CD14-positive monocyte (primary cell): ENCODE measurements at regions not wholly inside any gene's neighbourhood (a gene's known extent, or its start where the extent isn't known, plus 50 kb on each side); places are given as distances from the start of the nearest gene placed in this dataset.

ENCODE experiments used
- DNase-seq, 3 donors: peaks; one replicate each; pipeline ENCODE4 v3.0.0-alpha.2; 2011 to 2022
- H2AFZ ChIP-seq: 2 replicates; pipeline ENCODE4 v1.6.0; 2012; ENCODE audit warnings: mild to moderate bottlenecking, low read depth, low read length, inconsistent platforms; ENCODE audit not compliant: insufficient read depth, poor library complexity, severe bottlenecking
- H3K27ac ChIP-seq, 2 donors: 1 replicate in 1 of 2; 2 replicates in 1 of 2; pipeline ENCODE4 v1.5.1; 2012 to 2013; ENCODE audit warnings: low read length in 2 of 2, control low read depth in 1 of 2, inconsistent platforms in 1 of 2, low read depth in 1 of 2, mild to moderate bottlenecking in 1 of 2
- H3K27me3 ChIP-seq, 2 donors: one replicate each; pipeline versions ENCODE4 v1.6.0 to v1.6.1; 2011 to 2013; ENCODE audit warnings: low read length in 2 of 2; ENCODE audit not compliant: control insufficient read depth in 2 of 2, insufficient read depth in 2 of 2
- H3K36me3 ChIP-seq, 2 donors: replicated peaks in 1 of 2; 1 replicate in 1 of 2; 2 replicates in 1 of 2; pipeline versions ENCODE4 v1.5.1 to v1.6.1; 2012 to 2013; ENCODE audit warnings: low read length in 2 of 2, control low read depth in 1 of 2, inconsistent platforms in 1 of 2, mild to moderate bottlenecking in 1 of 2; ENCODE audit not compliant: insufficient read depth in 2 of 2, control insufficient read depth in 1 of 2
- H3K4me1 ChIP-seq, 2 donors: 1 replicate in 1 of 2; 2 replicates in 1 of 2; pipeline versions ENCODE4 v1.5.1 to v1.6.1; 2012 to 2013; ENCODE audit warnings: low read length in 2 of 2, control low read depth in 1 of 2, inconsistent platforms in 1 of 2, mild to moderate bottlenecking in 1 of 2, moderate library complexity in 1 of 2; ENCODE audit not compliant: insufficient read depth in 2 of 2, control insufficient read depth in 1 of 2
- H3K4me2 ChIP-seq: replicated peaks from 2 replicates; pipeline ENCODE3; 2012; ENCODE audit warnings: low read length, moderate library complexity, mild to moderate bottlenecking; ENCODE audit not compliant: poor library complexity, severe bottlenecking; ENCODE audit errors: extremely low read depth
- H3K4me3 ChIP-seq, 3 experiments: fragments of 200-600 bp in 1 of 3; sonication (generic) in 1 of 3; replicated peaks in 1 of 3; 1 replicate in 2 of 3; 2 replicates in 1 of 3; pipeline ENCODE4 v1.5.1; 2011 to 2013; ENCODE audit warnings: low read length in 3 of 3, mild to moderate bottlenecking in 3 of 3, control low read depth in 2 of 3, low read depth in 2 of 3, inconsistent platforms in 1 of 3, moderate library complexity in 1 of 3
- H3K79me2 ChIP-seq: 2 replicates; pipeline ENCODE4 v1.6.0; 2012; ENCODE audit warnings: mild to moderate bottlenecking, control low read depth, inconsistent platforms, low read length, moderate library complexity; ENCODE audit not compliant: insufficient read depth
- H3K9ac ChIP-seq: 2 replicates; pipeline ENCODE4 v1.6.0; 2017; ENCODE audit warnings: low read length, mild to moderate bottlenecking; ENCODE audit not compliant: insufficient read depth, poor library complexity, severe bottlenecking
- H3K9me3 ChIP-seq, 2 donors: replicated peaks in 1 of 2; 1 replicate in 1 of 2; 2 replicates in 1 of 2; pipeline versions ENCODE4 v1.5.1 to v1.6.1; 2012 to 2013; ENCODE audit warnings: low read length in 2 of 2, control low read depth in 1 of 2; ENCODE audit not compliant: control insufficient read depth in 1 of 2, insufficient read depth in 1 of 2
- H4K20me1 ChIP-seq: 2 replicates; pipeline ENCODE4 v1.6.0; 2012; ENCODE audit warnings: mild to moderate bottlenecking, low read length, control low read depth, moderate library complexity; ENCODE audit not compliant: insufficient read depth
- H3K27ac Mint-ChIP-seq, 7 donors: one replicate each; pipeline ENCODE4 v1.8.0; 2020; ENCODE audit warnings: mild to moderate bottlenecking in 7 of 7, mixed read lengths in 7 of 7, moderate library complexity in 6 of 7, inconsistent platforms in 2 of 7
- H3K27me3 Mint-ChIP-seq, 3 donors: one replicate each; pipeline ENCODE4 v1.8.0; 2021 to 2022; ENCODE audit warnings: low read depth in 3 of 3, mild to moderate bottlenecking in 3 of 3, mixed read lengths in 3 of 3, moderate library complexity in 3 of 3, inconsistent platforms in 1 of 3
- H3K36me3 Mint-ChIP-seq, 2 donors: one replicate each; pipeline ENCODE4 v1.8.0; 2020; ENCODE audit warnings: mixed read lengths in 2 of 2, inconsistent platforms in 1 of 2, mild to moderate bottlenecking in 1 of 2
- H3K4me1 Mint-ChIP-seq: one replicate; pipeline ENCODE4 v1.8.0; 2020; ENCODE audit warnings: mild to moderate bottlenecking, mixed read lengths
- H3K4me3 Mint-ChIP-seq, 2 donors: one replicate each; pipeline ENCODE4 v1.8.0; 2020; ENCODE audit warnings: mild to moderate bottlenecking in 2 of 2, mixed read lengths in 2 of 2, moderate library complexity in 1 of 2
- H3K9me3 Mint-ChIP-seq, 7 donors: one replicate each; pipeline ENCODE4 v1.8.0; 2020 to 2022; ENCODE audit warnings: mixed read lengths in 7 of 7, mild to moderate bottlenecking in 6 of 7, moderate library complexity in 6 of 7, inconsistent platforms in 2 of 7
- CTCF ChIP-seq: fragments of 200-600 bp; IDR thresholded peaks from one replicate; pipeline ENCODE4 v1.8.0; 2022; ENCODE audit warnings: antibody characterized with exemption, mild to moderate bottlenecking
- WGBS: methylation state at CpG from one replicate; pipeline ENCODE4 v1.1.5; 2013; ENCODE audit warnings: missing lambda C conversion rate; ENCODE audit not compliant: insufficient coverage; 5-methylcytosine and 5-hydroxymethylcytosine counted together
- intact Hi-C, 2 donors: fragments of 100-400 bp; cut with micrococcal nuclease; formaldehyde crosslinking; loops; one replicate each; pipeline versions ENCODE4 v1.15.0 to v1.15.1; 2023

GRCh38 chr2:83862600-83862999 is 596.5 kb downstream of the SUCLG1 start:
- no peak overlapping the region for H3K4me3 Mint-ChIP-seq
- no peaks in the 10 kb centered on the region for H3K27me3 Mint-ChIP-seq
- H3K27ac Mint-ChIP-seq = no peak overlapping the region
- H3K79me2 ChIP-seq = no peaks in the 10 kb centered on the region
- H2AFZ ChIP-seq = no peak overlapping the region
- H3K36me3 Mint-ChIP-seq = no peaks in the 10 kb centered on the region
- no peaks in the 10 kb centered on the region for H3K4me1 Mint-ChIP-seq
- DNase-seq = no peak
- no peaks in the 10 kb centered on the region for H3K4me1 ChIP-seq
- no peaks in the 10 kb centered on the region for H3K9me3 ChIP-seq
- H3K4me2 ChIP-seq = no peak overlapping the region
- H4K20me1 ChIP-seq = no peaks in the 10 kb centered on the region
- no peaks in the 10 kb centered on the region for H3K27me3 ChIP-seq
- no peak overlapping the region for H3K9ac ChIP-seq
- peaks cover 0 to 4% (median 0%) of the 10 kb centered on the region in 7 donors for H3K9me3 Mint-ChIP-seq
- TF ChIP-seq CTCF = no peak
- intact Hi-C loops = no loop called here
- no peaks in the 10 kb centered on the region for H3K36me3 ChIP-seq
- WGBS = no CpG with 5 or more reads among the region's 2 CpGs
- H3K4me3 ChIP-seq = no peak overlapping the region
- H3K27ac ChIP-seq = no peak overlapping the region

GRCh38 chr2:83860320-83860719 is 598.8 kb downstream of the SUCLG1 start:
- Histone ChIP-seq H3K27ac (no peak overlapping the region), H3K9ac (no peak overlapping the region), H3K27me3 (no peaks in the 10 kb centered on the region), H4K20me1 (no peaks in the 10 kb centered on the region), H3K4me1 (no peaks in the 10 kb centered on the region), H3K79me2 (no peaks in the 10 kb centered on the region), H3K9me3 (no peaks in the 10 kb centered on the region), H3K4me2 (no peak overlapping the region), H2AFZ (no peak overlapping the region), H3K36me3 (no peaks in the 10 kb centered on the region), H3K4me3 (no peak overlapping the region)
- H3K4me3 Mint-ChIP-seq = no peak overlapping the region
- intact Hi-C loops = no loop called here
- no peak for DNase-seq
- H3K4me1 Mint-ChIP-seq = no peaks in the 10 kb centered on the region
- WGBS = 69% methylated on average over 4 of the region's 7 CpGs
- no peaks in the 10 kb centered on the region for H3K36me3 Mint-ChIP-seq
- no peaks in the 10 kb centered on the region for H3K27me3 Mint-ChIP-seq
- TF ChIP-seq CTCF = no peak
- H3K9me3 Mint-ChIP-seq = peaks cover 0 to 4% (median 0%) of the 10 kb centered on the region in 7 donors
- no peak overlapping the region for H3K27ac Mint-ChIP-seq
